HG03460 (cell line): ENCODE measurements at regions not wholly inside any gene's neighbourhood (a gene's known extent, or its start where the extent isn't known, plus 50 kb on each side); places are given as distances from the start of the nearest gene placed in this dataset.

Experiments used
- ATAC-seq: cut with Tn5 transposase; IDR thresholded peaks from one replicate; pipeline ENCODE4 v1.9.1; 2021; ENCODE audit not compliant: unreplicated experiment

GRCh38 chr5:173529861-173530260 is 86.6 kb downstream of the BOD1 start:
- ATAC-seq = no peak

GRCh38 chr5:173527671-173528070 is 88.8 kb downstream of the BOD1 start:
- no peak for ATAC-seq

GRCh38 chr5:173524136-173524535 is 92.3 kb downstream of the BOD1 start:
- no peak for ATAC-seq

DNA sequence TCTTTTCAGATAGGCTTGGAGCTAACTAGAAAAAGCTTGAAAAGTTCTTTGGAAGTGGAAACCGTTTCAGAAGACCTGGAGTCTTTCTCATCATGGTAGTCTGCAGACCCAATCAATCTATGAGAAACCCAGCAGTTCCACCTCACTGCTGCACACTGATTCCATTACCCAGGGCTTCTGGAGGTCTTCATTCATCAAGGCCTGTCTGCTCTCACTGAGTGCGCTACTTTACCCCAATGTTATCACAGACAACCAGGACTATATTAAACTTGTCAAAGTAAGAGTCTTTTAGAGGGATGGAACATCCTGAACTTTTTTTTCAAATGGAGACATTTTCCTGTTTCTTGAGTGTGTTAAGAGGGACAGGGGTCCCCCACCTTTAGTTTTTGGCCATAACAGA is 93.1 kb downstream of the BOD1 start:
- ATAC-seq = no peak

DNA sequence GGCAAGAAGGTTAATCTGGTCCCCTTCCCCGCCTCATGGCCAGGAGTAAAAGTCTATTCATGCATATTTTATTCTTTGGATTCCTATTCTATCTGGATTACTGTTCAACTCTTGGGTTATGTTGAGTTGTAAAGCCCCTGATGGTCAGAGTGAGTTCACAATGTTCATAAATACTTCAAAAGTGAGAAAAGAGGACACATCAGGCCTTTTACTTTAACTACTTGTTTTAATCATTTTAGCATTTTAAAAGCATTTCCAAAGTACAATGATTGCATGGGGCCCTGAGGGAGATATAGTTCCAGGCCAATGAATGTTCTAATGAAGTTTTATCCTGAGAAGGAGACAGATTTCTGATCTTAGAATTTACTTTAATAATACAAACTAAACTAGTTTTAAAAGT is 93.9 kb downstream of the BOD1 start:
- ATAC-seq = no peak

DNA sequence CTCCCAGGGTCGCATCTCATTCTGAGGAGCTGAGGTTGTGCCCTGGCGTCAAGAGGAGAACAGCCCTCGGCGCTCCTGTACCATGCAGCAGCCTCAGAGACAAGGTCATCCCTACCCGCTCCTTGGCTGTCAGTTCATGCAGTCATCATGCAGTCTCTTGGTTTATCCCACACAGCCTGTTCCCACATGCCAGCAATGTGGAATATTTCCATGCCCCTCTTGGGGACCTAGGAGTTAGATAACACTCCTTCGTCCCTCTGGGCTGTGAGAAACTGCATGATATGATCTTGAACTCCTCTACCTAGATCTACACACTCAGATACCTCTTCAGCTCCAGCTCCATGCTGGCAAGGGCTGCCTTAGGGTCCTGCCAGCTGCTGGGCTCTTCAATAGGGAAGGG is 97.6 kb downstream of the BOD1 start:
- ATAC-seq = no peak

GRCh38 chr5:173517648-173518047 is 98.8 kb downstream of the BOD1 start:
- ATAC-seq = no peak

- ATAC-seq = no peak
Measured at GRCh38 chr5:173515526-173515925, 100.9 kb downstream of the BOD1 start.

DNA sequence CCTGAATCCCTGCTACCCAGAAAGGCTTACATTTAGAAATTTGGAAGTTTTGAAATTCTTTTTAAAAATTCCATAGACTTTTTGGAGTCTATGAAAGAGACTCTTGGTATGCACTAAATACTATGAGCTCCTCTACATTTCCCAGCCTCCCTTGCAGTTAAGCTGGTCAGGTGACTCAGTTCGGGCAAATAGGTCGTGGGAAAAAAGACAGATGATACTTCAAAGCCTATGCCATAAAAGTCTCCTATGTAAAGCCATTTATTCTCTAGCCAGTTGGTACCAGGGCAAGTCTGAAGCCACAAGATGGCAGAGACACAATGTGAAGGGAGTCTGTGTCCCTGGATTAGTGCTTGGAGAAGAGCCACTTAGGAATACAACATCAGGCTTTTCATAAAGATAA is 101.8 kb downstream of the BOD1 start:
- ATAC-seq = no peak

GRCh38 chr5:173513521-173513991 is 102.9 kb downstream of the BOD1 start:
- ATAC-seq = no peak

GRCh38 chr5:173512637-173513435 is 103.6 kb downstream of the BOD1 start:
- ATAC-seq = no peak

DNA sequence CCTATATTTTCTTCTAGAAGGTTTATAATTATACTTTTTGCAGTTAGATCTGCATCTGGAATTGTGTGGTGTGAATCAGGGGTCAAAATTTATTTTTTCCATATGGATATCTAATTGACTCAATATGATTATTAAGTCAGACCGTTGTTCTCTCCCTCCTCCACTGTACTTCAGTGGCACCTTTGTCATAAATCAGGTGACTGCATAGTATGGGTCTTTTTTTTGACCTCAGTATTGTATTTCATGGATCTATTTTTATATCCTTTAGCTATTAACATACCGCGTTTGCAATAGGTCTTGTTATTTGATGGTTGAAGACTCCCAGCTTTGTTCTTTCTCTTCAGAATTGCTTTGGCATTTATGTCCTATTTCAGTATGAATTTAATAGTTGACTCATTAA is 107.4 kb downstream of the BOD1 start:
- ATAC-seq = no peak

- ATAC-seq = no peak
Measured at GRCh38 chr5:173507171-173507570, 109.3 kb downstream of the BOD1 start.

DNA sequence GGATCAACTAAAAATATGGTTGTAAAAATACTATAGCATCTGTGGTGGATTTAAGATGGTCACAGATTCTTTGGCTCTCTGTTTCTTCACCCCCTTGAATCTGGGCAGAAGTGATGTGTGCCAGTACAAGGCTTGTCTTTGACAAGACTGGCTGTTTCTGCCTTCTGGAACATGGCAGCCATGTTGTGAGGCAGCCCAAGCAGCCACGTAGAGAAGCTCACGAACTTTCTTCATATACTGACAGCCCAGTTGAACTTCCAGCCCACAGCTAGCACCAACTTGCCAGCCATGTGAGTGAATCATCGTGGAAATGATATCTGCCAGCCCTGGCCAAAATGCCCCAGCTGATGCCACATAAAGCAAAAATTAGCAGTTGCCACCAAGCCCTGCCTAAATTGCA is 110.8 kb downstream of the BOD1 start:
- ATAC-seq = no peak

DNA sequence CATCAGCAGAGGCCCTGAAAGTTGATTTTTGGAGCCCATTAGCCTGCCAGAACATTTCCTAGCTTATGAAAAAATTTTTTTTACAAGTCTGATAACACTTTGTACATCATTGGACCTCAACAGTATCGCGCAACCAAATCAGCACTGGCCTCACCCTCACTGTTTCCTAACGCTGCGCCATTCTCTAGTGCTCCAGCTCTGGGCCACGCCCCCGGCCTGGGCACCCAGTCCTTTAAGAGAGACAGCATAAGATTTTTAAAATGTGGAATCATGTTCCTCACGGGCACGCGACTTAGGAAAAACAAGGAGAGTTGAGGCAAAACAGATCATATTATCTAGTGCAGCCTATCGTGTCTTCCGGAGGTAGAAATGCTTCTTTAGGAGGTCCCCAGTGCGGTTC is 114.5 kb downstream of the BOD1 start:
- ATAC-seq = no peak

GRCh38 chr5:173501271-173501670 is 115.2 kb downstream of the BOD1 start:
- ATAC-seq = no peak

DNA sequence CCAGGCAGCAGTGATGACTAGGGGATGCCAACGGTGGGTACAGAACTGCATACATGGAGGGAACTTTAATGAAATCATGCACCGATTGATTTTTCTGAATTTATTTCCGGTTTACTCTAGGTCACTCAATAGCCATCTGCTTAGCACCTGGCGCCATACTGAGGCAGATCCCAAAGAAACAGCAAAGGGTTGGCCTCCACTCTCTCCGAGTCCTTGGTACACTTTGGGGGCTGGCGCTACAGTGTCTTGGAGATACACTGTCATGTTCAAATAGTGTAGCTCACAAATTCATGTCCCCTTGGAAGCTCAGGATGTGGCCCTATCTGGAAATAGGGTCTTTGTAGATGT is 116.3 kb downstream of the BOD1 start:
- ATAC-seq = no peak

GRCh38 chr5:173499471-173500212 is 116.8 kb downstream of the BOD1 start:
- no peak for ATAC-seq

DNA sequence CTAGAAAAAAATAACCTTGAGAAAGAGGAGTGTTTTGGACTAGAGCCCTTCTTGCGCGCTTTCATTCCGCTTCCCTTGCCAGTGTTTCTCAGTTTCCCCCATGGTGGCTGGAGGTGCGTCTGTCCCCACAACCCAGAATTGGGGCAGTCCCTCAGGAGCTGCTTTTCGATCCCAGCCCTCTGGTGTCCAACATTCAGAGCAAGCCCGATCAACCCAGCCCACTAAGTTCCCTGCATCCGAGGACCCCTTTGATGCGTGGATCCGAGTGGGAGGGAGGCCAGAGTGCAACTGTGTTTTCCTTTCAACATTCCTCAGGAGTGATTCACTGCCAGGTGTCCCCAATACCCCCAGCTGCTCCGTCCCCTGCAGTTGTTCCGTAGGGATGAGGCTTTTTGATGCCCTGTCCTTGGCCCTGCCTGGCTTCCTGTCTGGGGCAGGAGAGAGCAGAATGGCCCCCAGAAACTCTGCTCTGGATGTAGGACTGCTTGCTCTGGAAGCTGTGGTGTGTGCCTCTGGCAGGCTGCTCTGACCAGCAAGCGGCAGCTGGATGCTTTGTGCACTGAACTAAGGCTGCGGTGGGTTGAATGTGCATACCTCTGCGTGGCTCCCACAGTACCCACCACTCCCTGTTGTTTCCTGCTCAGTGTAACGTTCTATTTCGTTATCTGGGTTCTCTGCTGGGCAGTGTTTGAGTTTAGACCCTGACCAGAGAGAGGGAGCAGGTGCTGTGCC is 117.5 kb downstream of the BOD1 start:
- no peak for ATAC-seq

DNA sequence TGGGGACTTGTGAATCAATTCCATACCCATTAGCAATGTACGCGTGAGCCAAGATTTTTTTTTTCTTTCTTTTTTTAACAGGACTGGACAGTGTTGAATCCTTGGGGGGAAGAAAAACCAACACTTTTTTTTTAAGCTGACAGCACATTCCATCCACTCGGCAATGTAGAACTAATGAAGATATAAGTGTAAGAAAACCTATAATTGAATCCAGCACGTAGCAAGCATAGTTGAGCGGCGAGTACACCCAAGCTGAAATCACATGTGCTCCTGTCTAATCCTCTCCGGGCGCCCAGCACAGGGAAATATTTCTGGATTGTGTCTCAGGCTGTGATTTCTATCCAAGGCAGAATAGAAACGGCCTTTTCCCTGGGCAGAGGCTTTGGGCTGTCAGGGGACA is 118.2 kb downstream of the BOD1 start:
- ATAC-seq = no peak

DNA sequence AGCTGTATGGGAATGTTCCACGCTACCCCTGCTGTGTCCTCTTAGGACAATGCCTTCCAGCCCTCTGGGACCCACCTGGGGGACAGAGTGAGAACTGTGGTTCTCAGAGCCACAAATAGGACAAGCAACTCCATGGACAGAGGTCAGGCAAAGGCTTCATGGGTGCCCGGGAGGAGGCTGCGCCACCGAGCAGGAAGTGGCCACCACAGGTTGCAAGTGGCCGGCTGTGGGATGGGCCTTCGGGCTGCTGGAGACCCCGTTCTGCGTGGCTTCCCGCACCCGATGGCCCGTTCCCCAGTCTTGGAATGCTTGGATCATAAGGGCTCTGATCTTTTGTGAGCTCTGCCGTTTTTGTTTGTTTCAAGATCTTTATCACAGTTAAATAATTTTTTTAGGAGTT is 118.8 kb downstream of the BOD1 start:
- ATAC-seq = no peak

DNA sequence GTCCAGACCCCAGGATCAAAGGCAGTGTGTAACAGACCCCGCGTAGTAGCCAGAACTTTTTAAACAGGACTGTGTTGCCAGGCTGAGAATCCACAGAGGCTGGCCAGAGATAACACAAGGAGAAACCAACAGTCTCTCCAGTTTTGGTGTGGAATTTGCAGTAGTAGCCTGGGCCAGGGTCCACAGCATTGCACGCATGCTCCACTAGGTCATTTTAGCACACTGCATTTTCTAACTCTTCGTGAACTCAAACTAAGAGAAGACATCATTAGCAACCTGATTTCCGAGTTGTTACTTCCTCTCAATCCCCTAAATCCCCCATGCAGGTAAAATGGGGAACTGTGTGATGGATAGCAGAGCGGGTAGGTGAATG is 119.6 kb downstream of the BOD1 start:
- ATAC-seq = no peak
